C4-2B (cell line): ENCODE measurements at regions not wholly inside any gene's neighbourhood (a gene's known extent, or its start where the extent isn't known, plus 50 kb on each side); places are given as distances from the start of the nearest gene placed in this dataset.

Experiments
- ZFX ChIP-seq: fragments of 450-650 bp; IDR thresholded peaks from 2 replicates; pipeline ENCODE4 v1.6.1; 2017
- TF ChIP-seq, protein P1 (sequence below): fragments of 450-650 bp; conservative IDR thresholded peaks from 2 replicates; pipeline ENCODE4 v1.5.1; 2017; ENCODE audit warnings: mild to moderate bottlenecking

DNA sequence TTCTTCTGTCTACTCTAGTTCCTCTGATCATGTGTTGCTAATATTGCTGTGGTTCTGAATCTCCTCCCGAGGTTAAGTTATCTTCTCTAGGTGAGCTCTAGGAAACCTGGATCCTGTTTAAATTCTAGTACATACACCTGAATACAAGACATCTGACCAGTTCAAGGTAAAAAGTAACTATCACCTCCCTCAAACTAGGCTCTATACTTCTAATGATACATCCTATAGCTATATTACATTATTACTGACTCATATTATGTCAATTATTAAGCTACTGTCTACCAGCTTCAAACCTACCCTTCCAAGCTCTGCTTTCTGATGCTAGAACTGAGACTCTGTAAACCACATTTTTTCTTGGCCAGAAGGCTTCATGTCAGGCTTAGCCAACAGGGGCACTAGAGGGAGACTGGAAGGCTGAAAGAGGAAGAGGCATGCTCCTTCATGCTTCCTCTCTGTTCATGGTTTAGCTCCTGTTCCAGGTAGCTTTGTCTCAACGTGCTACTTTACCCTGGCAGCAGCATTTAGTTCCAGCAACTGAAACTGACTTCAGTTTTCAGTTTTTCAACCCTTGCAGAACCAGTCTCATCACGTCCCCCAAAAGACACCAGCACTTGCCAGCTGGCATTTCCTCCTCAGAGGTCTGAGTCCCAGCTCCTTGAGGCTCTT is 148.4 kb upstream of the TOP1 start:
- TF ChIP-seq, protein P1, sequence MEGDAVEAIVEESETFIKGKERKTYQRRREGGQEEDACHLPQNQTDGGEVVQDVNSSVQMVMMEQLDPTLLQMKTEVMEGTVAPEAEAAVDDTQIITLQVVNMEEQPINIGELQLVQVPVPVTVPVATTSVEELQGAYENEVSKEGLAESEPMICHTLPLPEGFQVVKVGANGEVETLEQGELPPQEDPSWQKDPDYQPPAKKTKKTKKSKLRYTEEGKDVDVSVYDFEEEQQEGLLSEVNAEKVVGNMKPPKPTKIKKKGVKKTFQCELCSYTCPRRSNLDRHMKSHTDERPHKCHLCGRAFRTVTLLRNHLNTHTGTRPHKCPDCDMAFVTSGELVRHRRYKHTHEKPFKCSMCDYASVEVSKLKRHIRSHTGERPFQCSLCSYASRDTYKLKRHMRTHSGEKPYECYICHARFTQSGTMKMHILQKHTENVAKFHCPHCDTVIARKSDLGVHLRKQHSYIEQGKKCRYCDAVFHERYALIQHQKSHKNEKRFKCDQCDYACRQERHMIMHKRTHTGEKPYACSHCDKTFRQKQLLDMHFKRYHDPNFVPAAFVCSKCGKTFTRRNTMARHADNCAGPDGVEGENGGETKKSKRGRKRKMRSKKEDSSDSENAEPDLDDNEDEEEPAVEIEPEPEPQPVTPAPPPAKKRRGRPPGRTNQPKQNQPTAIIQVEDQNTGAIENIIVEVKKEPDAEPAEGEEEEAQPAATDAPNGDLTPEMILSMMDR, result no peak
- TF ChIP-seq ZFX, result no peak
